Adrenal gland (tissue), 5 donors: ENCODE measurements at regions not wholly inside any gene's neighbourhood (a gene's known extent, or its start where the extent isn't known, plus 50 kb on each side); places are given as distances from the start of the nearest gene placed in this dataset.

Experiments used
- CTCF ChIP-seq, 6 experiments: fragments of 450-650 bp in 4 of 6; fragments of 200-600 bp in 2 of 6; sonication (generic) in 1 of 6; IDR thresholded peaks; 1 replicate in 5 of 6; 2 replicates in 1 of 6; pipeline versions ENCODE4 v1.5.1 to v1.8.0; 2016 to 2021; ENCODE audit warnings: antibody characterized with exemption in 6 of 6, mild to moderate bottlenecking in 2 of 6, moderate library complexity in 1 of 6
- POLR2A ChIP-seq, 2 donors: fragments of 450-650 bp; IDR thresholded peaks; one replicate each; pipeline ENCODE4 v1.6.1; 2017; ENCODE audit warnings: antibody characterized with exemption in 2 of 2, mild to moderate bottlenecking in 2 of 2, moderate library complexity in 1 of 2
- donor health status: DM: no; HTN: no; CAD: no.

GRCh38 chr6:90454836-90455427, 131.9 kb downstream of the MAP3K7 start:
- TF ChIP-seq CTCF (IDR thresholded peaks at IDR 0.05) (no peak), POLR2A (IDR thresholded peaks at IDR 0.05) (no peak)
